IMR-90 (cell line): ENCODE measurements at regions not wholly inside any gene's neighbourhood (a gene's known extent, or its start where the extent isn't known, plus 50 kb on each side); places are given as distances from the start of the nearest gene placed in this dataset.

ENCODE experiments used
- ATAC-seq: fragments of 200-7000 bp; cut with Tn5 transposase; 2 replicates; pipeline ENCODE4 v1.9.1; 2020; ENCODE audit warnings: low read depth, mild to moderate bottlenecking, moderate library complexity
- BruUV-seq: library from RNA; stranded (reverse); fragments of 400-500 nt; replicated peaks from 2 replicates; lab custom pipeline; 2021; lab: Mats Ljungman, UMichigan
- CTCF ChIA-PET: fragments of 300-600 bp; formaldehyde crosslinking; extraction: SDS; loops from one replicate; lab custom pipeline; 2021; ENCODE audit warnings: antibody characterized with exemption; lab: Yijun Ruan, JAX
- POLR2A ChIA-PET: fragments of 300-600 bp; sonication (Branson Sonifier 250); formaldehyde crosslinking; loops from one replicate; lab custom pipeline; 2022; ENCODE audit warnings: antibody characterized with exemption; ENCODE audit not compliant: unreplicated experiment; lab: Charles Lee
- DNase-seq: peaks from one replicate; pipeline ENCODE4 v3.0.0; 2013
- H2AFZ ChIP-seq: replicated peaks from 2 replicates; pipeline ENCODE3; 2013; ENCODE audit warnings: low read length, mild to moderate bottlenecking; ENCODE audit not compliant: poor library complexity
- H2AK5ac ChIP-seq: 2 replicates; pipeline ENCODE4 v1.6.1; 2013; ENCODE audit warnings: low read depth, low read length, inconsistent platforms
- H2AK9ac ChIP-seq: replicated peaks from 2 replicates; pipeline ENCODE3; 2013; ENCODE audit warnings: mild to moderate bottlenecking, low read depth, low read length, moderate library complexity; ENCODE audit not compliant: poor library complexity
- H2BK120ac ChIP-seq: 2 replicates; pipeline ENCODE4 v1.6.1; 2013; ENCODE audit warnings: low read depth, low read length, inconsistent platforms
- H2BK15ac ChIP-seq: 3 replicates; pipeline ENCODE4 v1.6.1; 2013; ENCODE audit warnings: low read depth, low read length, inconsistent platforms
- H2BK20ac ChIP-seq: 2 replicates; pipeline ENCODE4 v1.6.1; 2013; ENCODE audit warnings: low read depth, mild to moderate bottlenecking, inconsistent platforms, low read length, moderate library complexity
- H2BK5ac ChIP-seq: 2 replicates; pipeline ENCODE4 v1.6.1; 2013; ENCODE audit warnings: mild to moderate bottlenecking, low read depth, low read length, inconsistent platforms; ENCODE audit not compliant: poor library complexity, severe bottlenecking
- H3K14ac ChIP-seq: replicated peaks from 2 replicates; pipeline ENCODE4 v1.6.1; 2013; ENCODE audit warnings: low read depth, low read length, inconsistent platforms
- H3K18ac ChIP-seq: 2 replicates; pipeline ENCODE4 v1.6.1; 2013; ENCODE audit warnings: low read depth, low read length, control low read depth
- H3K23ac ChIP-seq: 2 replicates; pipeline ENCODE4 v1.6.1; 2013; ENCODE audit warnings: low read depth, low read length, inconsistent platforms
- H3K27ac ChIP-seq: 2 replicates; pipeline ENCODE4 v1.5.1; 2013; ENCODE audit warnings: mild to moderate bottlenecking, control low read depth, low read length; ENCODE audit not compliant: insufficient read depth
- H3K27me3 ChIP-seq: 2 replicates; pipeline ENCODE4 v1.6.1; 2013; ENCODE audit warnings: low read length; ENCODE audit not compliant: control insufficient read depth, insufficient read depth
- H3K36me3 ChIP-seq: 2 replicates; pipeline ENCODE4 v1.6.1; 2013; ENCODE audit warnings: low read length, mixed read lengths; ENCODE audit not compliant: control insufficient read depth, insufficient read depth
- H3K4ac ChIP-seq: 2 replicates; pipeline ENCODE4 v1.6.1; 2013; ENCODE audit warnings: low read depth, low read length, inconsistent platforms
- H3K4me1 ChIP-seq: 2 replicates; pipeline ENCODE4 v1.6.1; 2013; ENCODE audit warnings: low read length, mixed read lengths; ENCODE audit not compliant: control insufficient read depth, insufficient read depth
- H3K4me2 ChIP-seq: 2 replicates; pipeline ENCODE4 v1.6.1; 2013; ENCODE audit warnings: low read depth, mild to moderate bottlenecking, control low read depth, low read length, moderate library complexity
- H3K4me3 ChIP-seq: 2 replicates; pipeline ENCODE4 v1.5.1; 2013; ENCODE audit warnings: low read depth, mild to moderate bottlenecking, control low read depth, low read length, moderate library complexity; ENCODE audit not compliant: insufficient read depth
- H3K56ac ChIP-seq: 2 replicates; pipeline ENCODE4 v1.6.1; 2013; ENCODE audit warnings: low read length, inconsistent platforms; ENCODE audit not compliant: insufficient read depth; ENCODE audit errors: extremely low read depth
- H3K79me1 ChIP-seq, 2 experiments: 2 replicates each; pipeline ENCODE4 v1.6.1; 2013; ENCODE audit warnings: low read length in 2 of 2, inconsistent platforms in 1 of 2, low read depth in 1 of 2
- H3K9ac ChIP-seq: 2 replicates; pipeline ENCODE4 v1.6.1; 2013; ENCODE audit warnings: low read depth, low read length, control low read depth
- H3K9me1 ChIP-seq: 2 replicates; pipeline ENCODE4 v1.6.1; 2013; ENCODE audit warnings: low read length, inconsistent platforms; ENCODE audit not compliant: insufficient read depth
- H3K9me3 ChIP-seq: 2 replicates; pipeline ENCODE4 v1.6.1; 2013; ENCODE audit warnings: low read length; ENCODE audit not compliant: control insufficient read depth, insufficient read depth
- H4K20me1 ChIP-seq: 2 replicates; pipeline ENCODE4 v1.6.1; 2013; ENCODE audit warnings: low read length, inconsistent platforms; ENCODE audit not compliant: insufficient read depth
- H4K5ac ChIP-seq: 2 replicates; pipeline ENCODE4 v1.6.1; 2013; ENCODE audit warnings: mild to moderate bottlenecking, low read depth, low read length, control low read depth
- H4K8ac ChIP-seq, 2 experiments: 2 replicates each; pipeline ENCODE4 v1.6.1; 2013; ENCODE audit warnings: low read depth in 2 of 2, low read length in 2 of 2, control low read depth in 1 of 2, inconsistent platforms in 1 of 2
- H4K91ac ChIP-seq: 2 replicates; pipeline ENCODE4 v1.6.1; 2013; ENCODE audit warnings: low read depth, low read length, inconsistent platforms; ENCODE audit not compliant: insufficient read depth
- BHLHE40 ChIP-seq: fragments of 150-350 bp; IDR thresholded peaks from 2 replicates; pipeline ENCODE4 v1.6.1; 2016; ENCODE audit warnings: mild to moderate bottlenecking, low read depth, low read length
- CEBPB ChIP-seq: IDR thresholded peaks from 2 replicates; pipeline ENCODE4 v1.6.1; 2012; ENCODE audit warnings: low read depth, low read length, improper control_type of control experiment
- CHD1 ChIP-seq: IDR thresholded peaks from 2 replicates; pipeline ENCODE4 v1.6.1; 2012; ENCODE audit warnings: low read depth, low read length, improper control_type of control experiment
- CTCF ChIP-seq: conservative IDR thresholded peaks from 2 replicates; pipeline ENCODE4 v1.5.1; 2012; ENCODE audit warnings: mild to moderate bottlenecking, low read depth, low read length, improper control_type of control experiment
- ELK1 ChIP-seq: fragments of 150-350 bp; IDR thresholded peaks from 2 replicates; pipeline ENCODE4 v1.6.1; 2016; ENCODE audit warnings: low read depth, mild to moderate bottlenecking, low read length, moderate library complexity, borderline replicate concordance
- FOS ChIP-seq: fragments of 150-350 bp; IDR thresholded peaks from 2 replicates; pipeline ENCODE4 v1.6.1; 2016; ENCODE audit warnings: low read depth, low read length
- MAFK ChIP-seq: IDR thresholded peaks from 2 replicates; pipeline ENCODE4 v1.6.1; 2012; ENCODE audit warnings: low read depth, low read length, improper control_type of control experiment
- MAZ ChIP-seq: IDR thresholded peaks from 2 replicates; pipeline ENCODE4 v1.6.1; 2012; ENCODE audit warnings: low read depth, mild to moderate bottlenecking, low read length, improper control_type of control experiment, moderate library complexity, borderline replicate concordance
- MXI1 ChIP-seq: IDR thresholded peaks from 2 replicates; pipeline ENCODE4 v1.6.1; 2012; ENCODE audit warnings: low read depth, mild to moderate bottlenecking, low read length, moderate library complexity, borderline replicate concordance
- NFE2L2 ChIP-seq: fragments of 150-350 bp; IDR thresholded peaks from 2 replicates; pipeline ENCODE4 v1.6.1; 2016; ENCODE audit warnings: low read depth, mild to moderate bottlenecking, low read length
- POLR2A ChIP-seq: IDR thresholded peaks from 2 replicates; pipeline ENCODE4 v1.6.1; 2012; ENCODE audit warnings: mild to moderate bottlenecking, low read depth, low read length
- RAD21 ChIP-seq: IDR thresholded peaks from 2 replicates; pipeline ENCODE4 v1.6.1; 2012; ENCODE audit warnings: low read length, improper control_type of control experiment
- RCOR1 ChIP-seq: IDR thresholded peaks from 2 replicates; pipeline ENCODE4 v1.6.1; 2012; ENCODE audit warnings: mild to moderate bottlenecking, low read length, improper control_type of control experiment; ENCODE audit not compliant: insufficient replicate concordance
- RFX5 ChIP-seq: IDR thresholded peaks from 2 replicates; pipeline ENCODE4 v1.8.0; 2012; ENCODE audit warnings: low read depth, mild to moderate bottlenecking, low read length, moderate library complexity
- SMC3 ChIP-seq: fragments of 150-350 bp; IDR thresholded peaks from 2 replicates; pipeline ENCODE4 v1.6.1; 2016; ENCODE audit warnings: low read depth, mild to moderate bottlenecking, antibody characterized with exemption, low read length, moderate library complexity
- USF2 ChIP-seq: fragments of 150-350 bp; IDR thresholded peaks from 2 replicates; pipeline ENCODE4 v1.6.1; 2017; ENCODE audit warnings: mild to moderate bottlenecking, antibody characterized with exemption, low read length, low read depth
- WGBS, 2 experiments: methylation state at CpG; one replicate each; pipeline versions ENCODE4 v1.1.5 to v1.1.7; 2013; ENCODE audit warnings: missing lambda C conversion rate in 2 of 2; ENCODE audit not compliant: insufficient read length in 1 of 2; ENCODE audit errors: extremely low coverage in 2 of 2; 5-methylcytosine and 5-hydroxymethylcytosine counted together
- dilution Hi-C: fragments of 300-500 bp; cut with HindIII; formaldehyde crosslinking; loops from one replicate; pipeline ENCODE4 v1.14.3; 2018; ENCODE audit warnings: low sequenced_read_pairs; ENCODE audit not compliant: unreplicated experiment
- in situ Hi-C: fragments of 300-500 bp; cut with MboI; formaldehyde crosslinking; loops from 3 replicates; pipeline ENCODE4 v1.14.3; 2019; ENCODE audit warnings: low sequenced_read_pairs, inconsistent platforms, mixed read lengths
- intact Hi-C: fragments of 100-400 bp; cut with micrococcal nuclease; formaldehyde crosslinking; loops from 2 replicates; pipeline ENCODE4 v1.10.0; 2022

- ATAC-seq = no peak
- TF ChIP-seq POLR2A = no peak
- TF ChIP-seq MXI1 = no peak
- no peak for TF ChIP-seq CHD1
- no peak for TF ChIP-seq USF2
- TF ChIP-seq NFE2L2 = no peak
- no peak for TF ChIP-seq RFX5
- no peak for TF ChIP-seq FOS
- no peak for TF ChIP-seq SMC3
- no peak for TF ChIP-seq RAD21
- no peak for TF ChIP-seq BHLHE40
- TF ChIP-seq CEBPB = no peak
- TF ChIP-seq CTCF = no peak
- no peak for TF ChIP-seq ELK1
- no peak for TF ChIP-seq RCOR1
- no peak for TF ChIP-seq MAFK
- TF ChIP-seq MAZ = no peak
Measured at GRCh38 chr7:88522771-88523293, 216.1 kb upstream of the STEAP4 start.

More at GRCh38 chr7:88522771-88523293, 216.1 kb upstream of the STEAP4 start:
- no peak overlapping the region for H3K27ac ChIP-seq
- H2BK120ac ChIP-seq = no peak overlapping the region
- no TSS peak for BruUV-seq
- H2AK9ac ChIP-seq = no peak overlapping the region
- in situ Hi-C loops (no loop called here), intact Hi-C loops (no loop called here), dilution Hi-C loops (no loop called here)
- CTCF ChIA-PET = no interaction called here
- H4K20me1 ChIP-seq = no peaks in the 10 kb centered on the region
- no peak overlapping the region for H4K91ac ChIP-seq
- H3K14ac ChIP-seq = no peak overlapping the region
- 19% methylated on average over 2 of the region's 2 CpGs; no CpG with 5 or more reads in 1 of the 2 experiments for WGBS, 2 experiments
- peaks cover 6% of the 10 kb centered on the region for H3K9me3 ChIP-seq
- no peaks in the 10 kb centered on the region for H3K36me3 ChIP-seq
- no peak overlapping the region for H2BK15ac ChIP-seq
- H3K56ac ChIP-seq = no peak overlapping the region
- H2AFZ ChIP-seq = no peak overlapping the region
- H3K79me1 ChIP-seq = no peaks in the 10 kb centered on the region
- DNase-seq = no peak
- H2AK5ac ChIP-seq = no peak overlapping the region
- H3K9me1 ChIP-seq = no peaks in the 10 kb centered on the region
- no peak overlapping the region for H3K23ac ChIP-seq
- no peaks in the 10 kb centered on the region for H3K4me1 ChIP-seq
- no peak overlapping the region for H3K4ac ChIP-seq
- no peak overlapping the region for H4K8ac ChIP-seq
- H2BK5ac ChIP-seq = no peak overlapping the region
- no peaks in the 10 kb centered on the region for H3K27me3 ChIP-seq
- no peak overlapping the region for H4K5ac ChIP-seq
- no peak overlapping the region for H3K4me3 ChIP-seq
- H3K4me2 ChIP-seq = no peak overlapping the region
- no peak overlapping the region for H3K18ac ChIP-seq
- POLR2A ChIA-PET = no interaction called here
- H3K9ac ChIP-seq = no peak overlapping the region
- H2BK20ac ChIP-seq = no peak overlapping the region
